SK-N-SH treated with all-trans-retinoic acid at 6 μM for 48 hours (cell line): ENCODE measurements at regions not wholly inside any gene's neighbourhood (a gene's known extent, or its start where the extent isn't known, plus 50 kb on each side); places are given as distances from the start of the nearest gene placed in this dataset.

ENCODE experiments used
- ATAC-seq: fragments of 200-7000 bp; cut with Tn5 transposase; 3 replicates; pipeline ENCODE4 v1.9.1; 2020; ENCODE audit warnings: mild to moderate bottlenecking, moderate library complexity
- BACH2 ChIP-seq: fragments of 250-450 bp; sonication (Bioruptor Pico); IDR thresholded peaks from 2 replicates; pipeline ENCODE4 v1.9.0; 2021; ENCODE audit warnings: mild to moderate bottlenecking, borderline replicate concordance
- CREB5 ChIP-seq: fragments of 250-450 bp; sonication (Bioruptor Pico); IDR thresholded peaks from 2 replicates; pipeline ENCODE4 v1.5.1; 2020; ENCODE audit warnings: low read depth, mild to moderate bottlenecking, moderate library complexity
- CSDC2 ChIP-seq: fragments of 250-450 bp; sonication (Bioruptor Pico); IDR thresholded peaks from 2 replicates; pipeline ENCODE4 v1.5.0; 2020; ENCODE audit warnings: mild to moderate bottlenecking, moderate library complexity
- ESRRG ChIP-seq: fragments of 250-450 bp; sonication (Bioruptor Pico); IDR thresholded peaks from 2 replicates; pipeline ENCODE4 v1.6.1; 2021; ENCODE audit warnings: mild to moderate bottlenecking
- GLIS3 ChIP-seq: fragments of 250-450 bp; sonication (Bioruptor Pico); IDR thresholded peaks from 2 replicates; pipeline ENCODE4 v1.5.0; 2020; ENCODE audit warnings: mild to moderate bottlenecking, moderate library complexity
- ISL1 ChIP-seq: fragments of 250-450 bp; sonication (Bioruptor Pico); IDR thresholded peaks from 2 replicates; pipeline ENCODE4 v2.1.2; 2022; ENCODE audit warnings: mild to moderate bottlenecking, moderate library complexity
- PATZ1 ChIP-seq: fragments of 250-450 bp; sonication (Bioruptor Pico); IDR thresholded peaks from 2 replicates; pipeline ENCODE4 v1.8.0; 2020; ENCODE audit warnings: mild to moderate bottlenecking, moderate library complexity, borderline replicate concordance
- PPARA ChIP-seq: fragments of 250-450 bp; sonication (Bioruptor Pico); IDR thresholded peaks from 2 replicates; pipeline ENCODE4 v1.5.0; 2020; ENCODE audit warnings: mild to moderate bottlenecking, borderline replicate concordance
- RARB ChIP-seq: fragments of 250-450 bp; sonication (Bioruptor Pico); IDR thresholded peaks from 2 replicates; pipeline ENCODE4 v1.8.0; 2021; ENCODE audit warnings: mild to moderate bottlenecking, moderate library complexity
- SNAI2 ChIP-seq: fragments of 250-450 bp; sonication (Bioruptor Pico); IDR thresholded peaks from 2 replicates; pipeline ENCODE4 v1.5.0; 2020; ENCODE audit warnings: mild to moderate bottlenecking, moderate library complexity
- TCF4 ChIP-seq: fragments of 250-450 bp; sonication (Bioruptor Pico); IDR thresholded peaks from 2 replicates; pipeline ENCODE4 v1.8.0; 2021; ENCODE audit warnings: mild to moderate bottlenecking, moderate library complexity, borderline replicate concordance
- TOX ChIP-seq: fragments of 250-450 bp; sonication (Bioruptor Pico); IDR thresholded peaks from 2 replicates; pipeline ENCODE4 v1.8.0; 2021; ENCODE audit warnings: mild to moderate bottlenecking, moderate library complexity, borderline replicate concordance
- TSHZ2 ChIP-seq: fragments of 250-450 bp; sonication (Bioruptor Pico); IDR thresholded peaks from 2 replicates; pipeline ENCODE4 v1.5.0; 2020; ENCODE audit warnings: mild to moderate bottlenecking, moderate library complexity
- ZFP3 ChIP-seq: fragments of 250-450 bp; sonication (Bioruptor Pico); IDR thresholded peaks from 2 replicates; pipeline ENCODE4 v1.5.0; 2020; ENCODE audit warnings: mild to moderate bottlenecking, moderate library complexity
- ZFP30 ChIP-seq: fragments of 450-650 bp; formaldehyde crosslinking; IDR thresholded peaks from 2 replicates; pipeline ENCODE4 v1.5.0; 2022; ENCODE audit warnings: mild to moderate bottlenecking, moderate library complexity
- ZNF565 ChIP-seq: fragments of 450-650 bp; formaldehyde crosslinking; conservative IDR thresholded peaks from 2 replicates; pipeline ENCODE4 v1.5.0; 2020; ENCODE audit warnings: low read depth, mild to moderate bottlenecking, moderate library complexity
- ZNF70 ChIP-seq: fragments of 450-650 bp; formaldehyde crosslinking; IDR thresholded peaks from 2 replicates; pipeline ENCODE4 v1.5.0; 2020; ENCODE audit warnings: mild to moderate bottlenecking, moderate library complexity

- TF ChIP-seq SNAI2 (CRISPR knock-in tag): no peak
- no peak for TF ChIP-seq BACH2 (CRISPR knock-in tag)
- TF ChIP-seq, all 23 proteins: peak for 0
Measured at GRCh38 chr15:69583626-69584025, 131.0 kb downstream of the RPLP1 start (continued).

GRCh38 chr15:69585937-69586336 is 133.3 kb downstream of the RPLP1 start:
- ATAC-seq: no peak
- TF ChIP-seq CREB5 (CRISPR knock-in tag) (no peak), RARB (CRISPR knock-in tag) (no peak), TSHZ2 (no peak), GLIS3 (CRISPR knock-in tag) (no peak), CSDC2 (no peak), ISL1 (no peak), BACH2 (CRISPR knock-in tag) (no peak), ESRRG (CRISPR knock-in tag) (no peak), TCF4 (CRISPR knock-in tag) (no peak), TOX (CRISPR knock-in tag) (no peak), PATZ1 (CRISPR knock-in tag) (no peak), ZFP3 (no peak)

GRCh38 chr15:69586721-69587120 is 134.1 kb downstream of the RPLP1 start:
- TF ChIP-seq PPARA (CRISPR knock-in tag): no peak
- no peak for TF ChIP-seq SNAI2 (CRISPR knock-in tag)
- TF ChIP-seq BACH2 (CRISPR knock-in tag): no peak
- TF ChIP-seq ZFP30 (CRISPR knock-in tag): no peak
- no peak for TF ChIP-seq TOX (CRISPR knock-in tag)
- TF ChIP-seq ZFP3: no peak
- no peak for TF ChIP-seq CSDC2
- no peak for TF ChIP-seq ZNF565 (CRISPR knock-in tag)
- ATAC-seq: no peak

GRCh38 chr15:69587723-69588426 is 135.3 kb downstream of the RPLP1 start:
- ATAC-seq: no peak
- TF ChIP-seq ZFP3 (no peak), GLIS3 (CRISPR knock-in tag) (no peak), ZNF70 (CRISPR knock-in tag) (no peak), ISL1 (no peak), PATZ1 (CRISPR knock-in tag) (no peak), CREB5 (CRISPR knock-in tag) (no peak), BACH2 (CRISPR knock-in tag) (no peak)
